ENCODE measurements at regions not wholly inside any gene's neighbourhood (a gene's known extent, or its start where the extent isn't known, plus 50 kb on each side); places are given as distances from the start of the nearest gene placed in this dataset.

DNA sequence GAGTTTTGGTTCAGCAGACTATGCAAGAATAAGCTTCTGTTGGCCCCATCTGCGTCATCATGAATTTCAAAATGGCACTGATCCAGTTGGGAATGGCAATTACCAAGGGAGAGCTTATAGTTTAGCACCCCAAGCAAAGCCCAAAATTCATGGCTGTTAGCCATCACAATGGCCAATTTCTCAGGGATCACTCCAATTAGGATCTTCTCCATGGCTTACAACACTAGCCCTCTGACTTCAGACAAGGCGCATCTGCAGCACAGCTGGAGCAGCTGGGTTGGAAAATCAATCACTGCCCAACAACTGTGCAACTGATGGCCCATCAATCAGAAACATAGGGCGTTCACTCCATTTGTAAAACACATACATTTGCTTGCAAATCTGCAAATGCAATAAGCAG is 273.6 kb downstream of the SRBD1 start:
- DNase-seq, result no peak
- Mint-ChIP-seq H3K27ac (no peak overlapping the region), H3K4me3 (no peak overlapping the region), H3K27me3 (no peaks in the 10 kb centered on the region), H3K4me1 (ENCODE audit: low read depth) (no peaks in the 10 kb centered on the region), H3K36me3 (ENCODE audit: low read depth) (no peaks in the 10 kb centered on the region), H3K9me3 (no peaks in the 10 kb centered on the region)

DNA sequence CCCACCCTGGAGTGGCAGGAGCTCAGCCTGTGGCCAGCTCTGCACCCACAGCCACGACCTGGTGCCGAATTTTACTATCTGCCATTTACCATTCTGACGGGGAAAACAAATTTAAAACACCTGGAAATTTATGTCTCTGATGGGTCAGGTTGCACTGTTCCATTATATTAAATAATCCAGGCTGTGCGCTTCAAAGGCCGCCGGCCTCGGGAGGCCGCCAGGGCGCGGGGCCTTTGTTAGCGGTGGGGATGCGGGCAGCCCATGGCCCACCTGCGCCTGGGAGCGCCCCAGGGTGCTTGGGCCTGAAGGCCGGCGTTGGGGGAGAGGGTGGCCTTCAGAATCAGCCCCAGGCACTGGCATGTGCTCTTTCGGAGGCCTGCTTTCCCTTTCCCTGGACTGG is 276.9 kb downstream of the SRBD1 start:
- no peak overlapping the region for H3K4me3 Mint-ChIP-seq
- no peak for DNase-seq
- no peaks in the 10 kb centered on the region for H3K4me1 Mint-ChIP-seq (ENCODE audit: low read depth)
- no peaks in the 10 kb centered on the region for H3K36me3 Mint-ChIP-seq (ENCODE audit: low read depth)
- H3K27me3 Mint-ChIP-seq, result no peaks in the 10 kb centered on the region
- no peaks in the 10 kb centered on the region for H3K9me3 Mint-ChIP-seq
- no peak overlapping the region for H3K27ac Mint-ChIP-seq

- DNase-seq, result no peak
- no peak overlapping the region for H3K27ac Mint-ChIP-seq
- H3K27me3 Mint-ChIP-seq, result no peaks in the 10 kb centered on the region
- no peaks in the 10 kb centered on the region for H3K9me3 Mint-ChIP-seq
- H3K4me3 Mint-ChIP-seq, result no peak overlapping the region
- H3K36me3 Mint-ChIP-seq (ENCODE audit: low read depth), result no peaks in the 10 kb centered on the region
- no peaks in the 10 kb centered on the region for H3K4me1 Mint-ChIP-seq (ENCODE audit: low read depth)
Measured at GRCh38 chr2:45332567-45332966, 278.5 kb downstream of the SRBD1 start.

DNA sequence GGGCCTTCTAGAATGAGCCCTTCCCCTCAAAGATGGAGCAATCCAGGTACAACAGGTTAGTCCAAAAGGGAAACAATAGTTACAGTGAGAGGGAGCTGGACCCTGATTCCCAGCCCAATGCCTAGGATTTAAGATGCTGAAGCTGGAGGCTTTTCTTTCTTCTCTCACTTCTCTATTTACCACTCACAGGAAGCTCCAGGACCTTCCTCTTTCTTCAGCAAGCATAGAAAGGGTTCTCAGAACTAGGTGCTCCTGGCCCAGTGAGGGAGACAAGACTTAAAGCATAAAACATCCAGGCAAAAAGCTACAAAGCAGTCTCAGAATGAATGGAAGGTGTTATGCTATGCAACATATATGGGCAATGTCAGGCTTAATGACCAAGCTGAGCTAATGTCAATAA is 279.0 kb downstream of the SRBD1 start:
- no peaks in the 10 kb centered on the region for H3K9me3 Mint-ChIP-seq
- H3K27ac Mint-ChIP-seq, result no peak overlapping the region
- no peaks in the 10 kb centered on the region for H3K4me1 Mint-ChIP-seq (ENCODE audit: low read depth)
- no peak for DNase-seq
- no peaks in the 10 kb centered on the region for H3K36me3 Mint-ChIP-seq (ENCODE audit: low read depth)
- no peaks in the 10 kb centered on the region for H3K27me3 Mint-ChIP-seq
- no peak overlapping the region for H3K4me3 Mint-ChIP-seq

DNA sequence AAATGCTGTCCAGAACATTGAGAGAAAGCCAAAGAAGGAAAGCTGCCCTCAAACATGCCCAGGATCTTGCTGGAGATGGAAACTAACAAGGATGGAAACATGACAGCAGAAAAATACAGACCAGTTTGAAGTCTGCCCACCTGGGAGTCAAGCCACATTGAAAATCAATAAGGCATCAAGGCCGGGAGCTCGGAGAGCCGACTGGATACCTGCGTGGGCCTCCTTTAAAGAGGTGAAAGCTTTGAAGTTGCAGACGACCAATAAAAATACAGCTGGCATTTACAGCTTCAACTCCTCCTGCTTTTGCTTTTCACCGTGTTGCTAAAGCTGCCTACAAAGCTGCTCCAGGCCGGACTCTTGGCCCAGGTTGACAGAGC is 279.7 kb downstream of the SRBD1 start:
- Mint-ChIP-seq H3K27me3 (no peaks in the 10 kb centered on the region), H3K27ac (no peak overlapping the region), H3K36me3 (ENCODE audit: low read depth) (no peaks in the 10 kb centered on the region), H3K4me1 (ENCODE audit: low read depth) (no peaks in the 10 kb centered on the region), H3K4me3 (no peak overlapping the region), H3K9me3 (no peaks in the 10 kb centered on the region)
- no peak for DNase-seq

DNA sequence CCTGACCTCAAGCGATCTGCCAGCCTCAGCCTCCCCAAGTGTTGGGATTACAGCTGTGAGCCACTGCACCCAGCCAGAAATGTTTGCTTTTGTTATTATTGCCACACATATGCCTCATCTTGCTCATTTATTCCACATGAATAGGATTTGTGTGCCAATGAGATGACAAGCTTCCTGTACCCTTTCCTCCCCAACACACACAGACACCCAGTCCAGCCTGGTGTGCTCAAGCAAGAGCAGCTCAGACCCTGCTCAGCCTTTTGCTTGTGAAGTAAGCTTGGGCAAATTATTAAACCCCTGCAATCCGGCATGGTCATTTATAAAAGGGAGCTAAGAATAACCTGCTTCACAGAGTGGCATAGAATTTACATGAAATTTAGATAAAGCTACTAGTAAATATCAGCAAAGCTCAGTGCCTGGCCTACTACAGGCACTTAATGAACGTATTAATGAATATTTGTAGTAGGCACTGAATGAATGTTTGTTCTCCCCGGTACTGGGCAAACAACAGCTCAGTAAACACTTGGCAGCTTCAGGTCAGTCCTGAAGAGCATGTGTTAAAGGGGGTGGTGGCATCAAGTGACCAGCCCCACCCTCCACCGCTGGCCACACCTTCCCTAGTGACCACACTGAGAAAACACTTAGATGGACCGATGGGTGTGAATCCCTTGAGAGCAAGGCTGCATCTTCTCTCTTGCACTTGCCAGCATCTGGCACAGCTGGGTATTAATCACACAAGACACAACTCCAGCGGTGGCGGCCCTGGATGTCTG is 280.2 kb downstream of the SRBD1 start:
- no peaks in the 10 kb centered on the region for H3K9me3 Mint-ChIP-seq
- H3K4me1 Mint-ChIP-seq (ENCODE audit: low read depth), result no peaks in the 10 kb centered on the region
- H3K36me3 Mint-ChIP-seq (ENCODE audit: low read depth), result no peaks in the 10 kb centered on the region
- no peak overlapping the region for H3K4me3 Mint-ChIP-seq
- no peak overlapping the region for H3K27ac Mint-ChIP-seq
- no peaks in the 10 kb centered on the region for H3K27me3 Mint-ChIP-seq
- no peak for DNase-seq

DNA sequence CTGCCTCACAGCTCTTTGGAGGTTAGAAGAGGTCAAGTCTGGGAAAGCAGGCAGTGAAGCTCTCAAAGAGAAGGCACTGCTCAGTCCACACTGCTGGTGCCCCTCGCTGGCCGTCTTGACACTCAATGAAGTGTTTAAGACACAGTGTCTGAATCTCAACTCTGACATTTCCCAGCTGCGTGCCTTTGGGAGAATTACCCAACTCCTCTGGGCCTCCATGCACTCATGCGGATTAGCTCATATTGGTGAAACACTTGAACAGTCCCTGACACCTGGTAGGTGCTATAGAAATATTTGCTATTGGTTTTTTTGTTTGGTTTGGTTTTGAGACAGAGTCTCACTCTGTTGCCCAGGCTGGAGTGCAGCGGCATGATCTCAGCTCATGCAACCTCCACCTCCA is 281.0 kb downstream of the SRBD1 start:
- no peak for DNase-seq
- H3K27me3 Mint-ChIP-seq, result no peaks in the 10 kb centered on the region
- H3K4me3 Mint-ChIP-seq, result no peak overlapping the region
- H3K27ac Mint-ChIP-seq, result no peak overlapping the region
- no peaks in the 10 kb centered on the region for H3K36me3 Mint-ChIP-seq (ENCODE audit: low read depth)
- no peaks in the 10 kb centered on the region for H3K4me1 Mint-ChIP-seq (ENCODE audit: low read depth)
- H3K9me3 Mint-ChIP-seq, result no peaks in the 10 kb centered on the region

GRCh38 chr2:45329045-45329677 is 281.9 kb downstream of the SRBD1 start:
- Mint-ChIP-seq H3K27ac (no peak overlapping the region), H3K36me3 (ENCODE audit: low read depth) (no peaks in the 10 kb centered on the region), H3K27me3 (no peaks in the 10 kb centered on the region), H3K4me1 (ENCODE audit: low read depth) (no peaks in the 10 kb centered on the region), H3K9me3 (no peaks in the 10 kb centered on the region), H3K4me3 (no peak overlapping the region)
- DNase-seq, result no peak

- Mint-ChIP-seq H3K36me3 (ENCODE audit: low read depth) (no peaks in the 10 kb centered on the region), H3K27me3 (no peaks in the 10 kb centered on the region), H3K4me1 (ENCODE audit: low read depth) (no peaks in the 10 kb centered on the region), H3K4me3 (no peak overlapping the region), H3K27ac (no peak overlapping the region), H3K9me3 (peaks cover 3% of the 10 kb centered on the region)
- no peak for DNase-seq
Measured at GRCh38 chr2:45328264-45328870, 282.7 kb downstream of the SRBD1 start.

- H3K27me3 Mint-ChIP-seq, result peaks cover 4% of the 10 kb centered on the region
- no peaks in the 10 kb centered on the region for H3K4me1 Mint-ChIP-seq (ENCODE audit: low read depth)
- H3K9me3 Mint-ChIP-seq, result peaks cover 3% of the 10 kb centered on the region
- H3K4me3 Mint-ChIP-seq, result no peak overlapping the region
- no peaks in the 10 kb centered on the region for H3K36me3 Mint-ChIP-seq (ENCODE audit: low read depth)
- H3K27ac Mint-ChIP-seq, result no peak overlapping the region
- DNase-seq, result no peak
Measured at GRCh38 chr2:45323344-45323743, 287.7 kb downstream of the SRBD1 start.

DNA sequence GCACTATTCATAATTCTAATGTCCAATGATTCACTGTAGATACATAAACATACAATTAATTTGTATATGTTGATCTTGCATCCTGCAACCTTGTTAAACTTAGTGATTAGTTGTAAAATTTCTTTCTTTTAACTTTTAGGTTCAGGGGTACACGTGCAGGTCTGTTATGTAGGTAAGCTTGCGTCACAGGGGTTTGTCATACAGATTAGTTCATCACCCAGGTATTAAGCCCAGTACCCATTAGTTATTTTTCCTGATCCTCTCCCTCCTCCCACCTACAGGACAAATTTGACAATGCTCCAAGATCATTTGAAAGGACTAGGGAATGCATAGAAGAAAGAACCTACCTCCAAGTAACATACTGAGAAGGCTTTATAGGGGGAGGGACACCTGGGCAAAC is 290.1 kb downstream of the SRBD1 start:
- no peaks in the 10 kb centered on the region for H3K4me1 Mint-ChIP-seq (ENCODE audit: low read depth)
- DNase-seq, result no peak
- peaks cover 4% of the 10 kb centered on the region for H3K27me3 Mint-ChIP-seq
- H3K9me3 Mint-ChIP-seq, result peaks cover 3% of the 10 kb centered on the region
- H3K27ac Mint-ChIP-seq, result no peak overlapping the region
- H3K4me3 Mint-ChIP-seq, result no peak overlapping the region
- H3K36me3 Mint-ChIP-seq (ENCODE audit: low read depth), result no peaks in the 10 kb centered on the region

- Mint-ChIP-seq H3K4me3 (no peak overlapping the region), H3K27ac (no peak overlapping the region), H3K9me3 (peaks cover 3% of the 10 kb centered on the region), H3K4me1 (ENCODE audit: low read depth) (no peaks in the 10 kb centered on the region), H3K27me3 (peaks cover 4% of the 10 kb centered on the region), H3K36me3 (ENCODE audit: low read depth) (no peaks in the 10 kb centered on the region)
- DNase-seq, result no peak
Measured at GRCh38 chr2:45319683-45320455, 291.2 kb downstream of the SRBD1 start.

DNA sequence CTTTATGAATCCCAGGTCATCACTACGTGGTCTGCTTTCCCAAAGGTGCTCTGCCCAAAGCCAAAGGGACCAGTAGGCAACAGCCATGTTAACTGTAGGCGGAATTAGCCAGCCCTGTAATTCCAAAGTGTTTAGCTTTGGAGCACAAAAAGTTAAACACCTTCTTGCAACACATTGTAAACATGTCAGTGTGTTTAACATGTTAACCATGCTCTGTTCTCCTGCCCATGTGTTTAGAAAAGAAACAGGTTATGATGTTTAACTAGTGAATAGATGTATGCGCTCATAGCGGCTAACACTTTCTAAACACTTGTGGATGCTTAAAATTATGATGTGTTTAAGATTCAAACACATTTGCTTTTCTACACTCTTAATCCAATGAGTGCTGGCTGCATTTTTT is 292.4 kb downstream of the SRBD1 start:
- no peaks in the 10 kb centered on the region for H3K4me1 Mint-ChIP-seq (ENCODE audit: low read depth)
- peaks cover 4% of the 10 kb centered on the region for H3K27me3 Mint-ChIP-seq
- no peak overlapping the region for H3K27ac Mint-ChIP-seq
- H3K4me3 Mint-ChIP-seq, result no peak overlapping the region
- no peak for DNase-seq
- H3K9me3 Mint-ChIP-seq, result no peaks in the 10 kb centered on the region
- H3K36me3 Mint-ChIP-seq (ENCODE audit: low read depth), result no peaks in the 10 kb centered on the region

DNA sequence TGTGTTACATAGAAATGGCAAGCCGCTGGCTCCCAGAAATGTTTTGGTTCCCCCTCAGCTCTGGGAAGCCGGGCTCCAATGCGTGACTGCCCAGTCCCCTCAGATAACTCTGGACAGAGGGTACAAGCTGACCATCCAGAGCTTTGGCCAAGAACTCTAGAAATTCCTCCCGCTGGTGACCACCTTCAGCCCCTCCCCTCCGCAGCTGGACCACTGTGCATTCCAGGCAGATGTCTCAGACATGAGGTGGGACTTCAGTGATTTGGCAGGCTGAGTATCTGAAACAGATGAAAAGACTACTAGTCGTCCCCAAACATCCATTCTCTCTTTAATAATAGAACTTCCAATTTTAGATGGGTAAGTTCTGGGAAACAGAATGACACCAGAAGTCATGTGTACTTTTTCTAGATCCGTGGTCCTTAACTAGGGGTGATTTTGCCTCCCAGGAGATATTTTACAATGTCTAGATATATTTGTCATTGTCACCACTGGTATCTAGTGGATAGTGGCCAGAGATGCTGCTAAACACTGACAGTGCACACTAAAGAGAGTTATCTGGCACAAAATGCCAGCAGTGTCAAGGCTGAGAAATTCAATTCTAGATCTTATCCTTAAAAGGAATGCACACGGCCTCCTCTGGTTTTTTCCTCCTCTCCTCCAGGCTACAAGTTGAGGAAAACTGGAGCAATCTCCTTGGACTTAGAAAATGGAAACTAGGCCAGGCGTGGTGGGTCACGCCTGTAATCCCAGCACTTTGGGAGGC is 294.3 kb downstream of the SRBD1 start:
- Mint-ChIP-seq H3K27ac (no peak overlapping the region), H3K9me3 (no peaks in the 10 kb centered on the region), H3K4me3 (no peak overlapping the region), H3K4me1 (ENCODE audit: low read depth) (no peaks in the 10 kb centered on the region), H3K27me3 (peaks cover 6% of the 10 kb centered on the region), H3K36me3 (ENCODE audit: low read depth) (no peaks in the 10 kb centered on the region)
- no peak for DNase-seq

Measured in activated T-cell treated with anti-CD3 and anti-CD28 coated beads, Interleukin-2, amount 50 U/mL, for 24 hours (primary cell).